ENCODE measurements at regions not wholly inside any gene's neighbourhood (a gene's known extent, or its start where the extent isn't known, plus 50 kb on each side); places are given as distances from the start of the nearest gene placed in this dataset.
A peak's percentile ranks its signal among the peaks of the same experiment; 100 is the strongest.

DNA sequence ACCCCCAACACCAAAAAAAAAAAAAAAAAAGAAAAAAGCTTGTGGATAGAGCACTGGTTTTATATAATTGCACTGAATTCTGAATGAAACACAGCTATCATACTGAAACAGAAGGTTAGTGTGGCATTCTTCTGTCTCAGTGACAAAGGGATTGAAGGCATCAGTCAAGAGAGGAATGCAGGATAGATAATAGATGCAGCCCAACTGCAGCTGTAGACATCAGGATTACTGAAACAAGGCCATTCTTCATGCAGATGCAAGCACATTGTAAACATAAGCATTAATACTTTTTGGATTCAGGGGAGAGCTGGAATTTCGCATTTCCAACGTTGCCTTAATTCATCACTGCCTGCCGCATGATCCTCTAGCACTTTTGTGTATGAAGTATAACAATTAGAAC lies 897.4 kb upstream of the KLHL29 start:
- TF ChIP-seq, protein P1, sequence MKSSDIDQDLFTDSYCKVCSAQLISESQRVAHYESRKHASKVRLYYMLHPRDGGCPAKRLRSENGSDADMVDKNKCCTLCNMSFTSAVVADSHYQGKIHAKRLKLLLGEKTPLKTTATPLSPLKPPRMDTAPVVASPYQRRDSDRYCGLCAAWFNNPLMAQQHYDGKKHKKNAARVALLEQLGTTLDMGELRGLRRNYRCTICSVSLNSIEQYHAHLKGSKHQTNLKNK (CRISPR knock-in tag; IDR thresholded peaks at IDR 0.05): no peak
- TF ChIP-seq ZNF416 (CRISPR knock-in tag; IDR thresholded peaks at IDR 0.05) (no peak), HMGA2 (CRISPR knock-in tag; IDR thresholded peaks at IDR 0.05) (no peak), SOX15 (CRISPR knock-in tag; IDR thresholded peaks at IDR 0.05) (no peak), GTF2I (CRISPR knock-in tag; conservative IDR thresholded peaks at IDR 0.05) (no peak), TP53 (CRISPR knock-in tag; IDR thresholded peaks at IDR 0.05) (no peak)
- TF ChIP-seq, protein P2, sequence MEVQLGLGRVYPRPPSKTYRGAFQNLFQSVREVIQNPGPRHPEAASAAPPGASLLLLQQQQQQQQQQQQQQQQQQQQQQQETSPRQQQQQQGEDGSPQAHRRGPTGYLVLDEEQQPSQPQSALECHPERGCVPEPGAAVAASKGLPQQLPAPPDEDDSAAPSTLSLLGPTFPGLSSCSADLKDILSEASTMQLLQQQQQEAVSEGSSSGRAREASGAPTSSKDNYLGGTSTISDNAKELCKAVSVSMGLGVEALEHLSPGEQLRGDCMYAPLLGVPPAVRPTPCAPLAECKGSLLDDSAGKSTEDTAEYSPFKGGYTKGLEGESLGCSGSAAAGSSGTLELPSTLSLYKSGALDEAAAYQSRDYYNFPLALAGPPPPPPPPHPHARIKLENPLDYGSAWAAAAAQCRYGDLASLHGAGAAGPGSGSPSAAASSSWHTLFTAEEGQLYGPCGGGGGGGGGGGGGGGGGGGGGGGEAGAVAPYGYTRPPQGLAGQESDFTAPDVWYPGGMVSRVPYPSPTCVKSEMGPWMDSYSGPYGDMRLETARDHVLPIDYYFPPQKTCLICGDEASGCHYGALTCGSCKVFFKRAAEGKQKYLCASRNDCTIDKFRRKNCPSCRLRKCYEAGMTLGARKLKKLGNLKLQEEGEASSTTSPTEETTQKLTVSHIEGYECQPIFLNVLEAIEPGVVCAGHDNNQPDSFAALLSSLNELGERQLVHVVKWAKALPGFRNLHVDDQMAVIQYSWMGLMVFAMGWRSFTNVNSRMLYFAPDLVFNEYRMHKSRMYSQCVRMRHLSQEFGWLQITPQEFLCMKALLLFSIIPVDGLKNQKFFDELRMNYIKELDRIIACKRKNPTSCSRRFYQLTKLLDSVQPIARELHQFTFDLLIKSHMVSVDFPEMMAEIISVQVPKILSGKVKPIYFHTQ (CRISPR knock-in tag; IDR thresholded peaks at IDR 0.05): no peak
- TF ChIP-seq, protein P3, sequence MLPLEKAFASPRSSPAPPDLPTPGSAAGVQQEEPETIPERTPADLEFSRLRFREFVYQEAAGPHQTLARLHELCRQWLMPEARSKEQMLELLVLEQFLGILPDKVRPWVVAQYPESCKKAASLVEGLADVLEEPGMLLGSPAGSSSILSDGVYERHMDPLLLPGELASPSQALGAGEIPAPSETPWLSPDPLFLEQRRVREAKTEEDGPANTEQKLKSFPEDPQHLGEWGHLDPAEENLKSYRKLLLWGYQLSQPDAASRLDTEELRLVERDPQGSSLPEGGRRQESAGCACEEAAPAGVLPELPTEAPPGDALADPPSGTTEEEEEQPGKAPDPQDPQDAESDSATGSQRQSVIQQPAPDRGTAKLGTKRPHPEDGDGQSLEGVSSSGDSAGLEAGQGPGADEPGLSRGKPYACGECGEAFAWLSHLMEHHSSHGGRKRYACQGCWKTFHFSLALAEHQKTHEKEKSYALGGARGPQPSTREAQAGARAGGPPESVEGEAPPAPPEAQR (CRISPR knock-in tag; IDR thresholded peaks at IDR 0.05): no peak
- TF ChIP-seq, protein P4, sequence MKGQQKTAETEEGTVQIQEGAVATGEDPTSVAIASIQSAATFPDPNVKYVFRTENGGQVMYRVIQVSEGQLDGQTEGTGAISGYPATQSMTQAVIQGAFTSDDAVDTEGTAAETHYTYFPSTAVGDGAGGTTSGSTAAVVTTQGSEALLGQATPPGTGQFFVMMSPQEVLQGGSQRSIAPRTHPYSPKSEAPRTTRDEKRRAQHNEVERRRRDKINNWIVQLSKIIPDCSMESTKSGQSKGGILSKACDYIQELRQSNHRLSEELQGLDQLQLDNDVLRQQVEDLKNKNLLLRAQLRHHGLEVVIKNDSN (CRISPR knock-in tag; IDR thresholded peaks at IDR 0.05): no peak
- no peaks in the 10 kb centered on the region for H3K27me3 Mint-ChIP-seq (ENCODE audit: low read depth)
- peaks cover 16% of the 10 kb centered on the region for H3K4me1 Mint-ChIP-seq
- ATAC-seq (peak; percentile 61), DNase-seq (ENCODE audit: low spot score) (no peak)
- POLR2A ChIA-PET: no interaction called here
- CTCF ChIA-PET: interaction anchor here (0.6 kb wide), 1 partner anchor 24 kb away, joined by 4 read pairs; no protein-coding TSS in a partner anchor
- peaks cover 29% of the 10 kb centered on the region for H3K9me3 Mint-ChIP-seq
- no peak overlapping the region for H3K27ac Mint-ChIP-seq
- no peak overlapping the region for H3K4me3 Mint-ChIP-seq
- no peaks in the 10 kb centered on the region; the same call in 1 of the 2 replicates for H3K36me3 Mint-ChIP-seq

DNA sequence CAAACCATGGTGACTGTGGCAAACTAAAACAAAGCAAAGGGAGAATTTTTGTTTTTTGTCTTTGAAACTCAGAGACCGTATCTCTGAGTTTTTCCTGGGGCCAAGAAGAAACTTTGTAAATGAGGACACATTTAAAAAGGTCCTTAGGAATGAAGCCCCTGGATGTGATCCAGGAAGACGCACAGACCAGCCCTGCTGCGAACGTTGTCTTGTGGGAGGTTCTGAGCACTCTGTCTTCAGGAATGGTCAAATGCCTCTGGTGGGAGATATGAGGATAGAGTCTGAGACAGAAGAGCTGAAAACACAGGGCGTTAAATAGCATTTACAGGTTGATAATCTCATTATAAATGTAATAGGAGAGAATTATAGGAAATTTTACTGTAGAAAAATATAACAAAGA lies 893.5 kb upstream of the KLHL29 start:
- Mint-ChIP-seq H3K4me1 (peaks cover 9% of the 10 kb centered on the region), H3K9me3 (peaks cover 32% of the 10 kb centered on the region), H3K36me3 (no peaks in the 10 kb centered on the region; the same call in 1 of the 2 replicates), H3K4me3 (no peak overlapping the region), H3K27me3 (ENCODE audit: low read depth) (no peaks in the 10 kb centered on the region), H3K27ac (no peak overlapping the region)
- POLR2A ChIA-PET: no interaction called here
- no peak for ATAC-seq
- CTCF ChIA-PET: no interaction called here
- TF ChIP-seq, protein P5, sequence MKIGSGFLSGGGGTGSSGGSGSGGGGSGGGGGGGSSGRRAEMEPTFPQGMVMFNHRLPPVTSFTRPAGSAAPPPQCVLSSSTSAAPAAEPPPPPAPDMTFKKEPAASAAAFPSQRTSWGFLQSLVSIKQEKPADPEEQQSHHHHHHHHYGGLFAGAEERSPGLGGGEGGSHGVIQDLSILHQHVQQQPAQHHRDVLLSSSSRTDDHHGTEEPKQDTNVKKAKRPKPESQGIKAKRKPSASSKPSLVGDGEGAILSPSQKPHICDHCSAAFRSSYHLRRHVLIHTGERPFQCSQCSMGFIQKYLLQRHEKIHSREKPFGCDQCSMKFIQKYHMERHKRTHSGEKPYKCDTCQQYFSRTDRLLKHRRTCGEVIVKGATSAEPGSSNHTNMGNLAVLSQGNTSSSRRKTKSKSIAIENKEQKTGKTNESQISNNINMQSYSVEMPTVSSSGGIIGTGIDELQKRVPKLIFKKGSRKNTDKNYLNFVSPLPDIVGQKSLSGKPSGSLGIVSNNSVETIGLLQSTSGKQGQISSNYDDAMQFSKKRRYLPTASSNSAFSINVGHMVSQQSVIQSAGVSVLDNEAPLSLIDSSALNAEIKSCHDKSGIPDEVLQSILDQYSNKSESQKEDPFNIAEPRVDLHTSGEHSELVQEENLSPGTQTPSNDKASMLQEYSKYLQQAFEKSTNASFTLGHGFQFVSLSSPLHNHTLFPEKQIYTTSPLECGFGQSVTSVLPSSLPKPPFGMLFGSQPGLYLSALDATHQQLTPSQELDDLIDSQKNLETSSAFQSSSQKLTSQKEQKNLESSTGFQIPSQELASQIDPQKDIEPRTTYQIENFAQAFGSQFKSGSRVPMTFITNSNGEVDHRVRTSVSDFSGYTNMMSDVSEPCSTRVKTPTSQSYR (CRISPR knock-in tag; IDR thresholded peaks at IDR 0.05): no peak
- no peak for TF ChIP-seq PRRX2 (CRISPR knock-in tag; IDR thresholded peaks at IDR 0.05)
- TF ChIP-seq, protein P6, sequence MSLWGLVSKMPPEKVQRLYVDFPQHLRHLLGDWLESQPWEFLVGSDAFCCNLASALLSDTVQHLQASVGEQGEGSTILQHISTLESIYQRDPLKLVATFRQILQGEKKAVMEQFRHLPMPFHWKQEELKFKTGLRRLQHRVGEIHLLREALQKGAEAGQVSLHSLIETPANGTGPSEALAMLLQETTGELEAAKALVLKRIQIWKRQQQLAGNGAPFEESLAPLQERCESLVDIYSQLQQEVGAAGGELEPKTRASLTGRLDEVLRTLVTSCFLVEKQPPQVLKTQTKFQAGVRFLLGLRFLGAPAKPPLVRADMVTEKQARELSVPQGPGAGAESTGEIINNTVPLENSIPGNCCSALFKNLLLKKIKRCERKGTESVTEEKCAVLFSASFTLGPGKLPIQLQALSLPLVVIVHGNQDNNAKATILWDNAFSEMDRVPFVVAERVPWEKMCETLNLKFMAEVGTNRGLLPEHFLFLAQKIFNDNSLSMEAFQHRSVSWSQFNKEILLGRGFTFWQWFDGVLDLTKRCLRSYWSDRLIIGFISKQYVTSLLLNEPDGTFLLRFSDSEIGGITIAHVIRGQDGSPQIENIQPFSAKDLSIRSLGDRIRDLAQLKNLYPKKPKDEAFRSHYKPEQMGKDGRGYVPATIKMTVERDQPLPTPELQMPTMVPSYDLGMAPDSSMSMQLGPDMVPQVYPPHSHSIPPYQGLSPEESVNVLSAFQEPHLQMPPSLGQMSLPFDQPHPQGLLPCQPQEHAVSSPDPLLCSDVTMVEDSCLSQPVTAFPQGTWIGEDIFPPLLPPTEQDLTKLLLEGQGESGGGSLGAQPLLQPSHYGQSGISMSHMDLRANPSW (CRISPR knock-in tag; conservative IDR thresholded peaks at IDR 0.05; ENCODE audit: low read depth): no peak
- TF ChIP-seq RORB (CRISPR knock-in tag; IDR thresholded peaks at IDR 0.05): no peak
- no peak for DNase-seq (ENCODE audit: low spot score)

Data from WTC11 (cell line).